Thyroid gland (tissue), 4 donors: ENCODE measurements at regions not wholly inside any gene's neighbourhood (a gene's known extent, or its start where the extent isn't known, plus 50 kb on each side); places are given as distances from the start of the nearest gene placed in this dataset.
"Not testable (repeated sequence)": the region's sequence is repeated elsewhere in the genome, so short reads cannot be mapped to it uniquely, and the experiment has no call there.

ENCODE experiments used
- DNase-seq, 2 donors: peaks; one replicate each; pipeline ENCODE4 v3.0.0-alpha.2; 2019
- H3K27ac ChIP-seq, 3 donors: fragments of 200-600 bp; sonication (generic); 1 replicate in 2 of 3; 2 replicates in 1 of 3; pipeline ENCODE4 v1.5.1; 2016 to 2019; ENCODE audit warnings: mild to moderate bottlenecking in 1 of 3, moderate library complexity in 1 of 3
- H3K27me3 ChIP-seq: fragments of 200-600 bp; sonication (generic); one replicate; pipeline ENCODE4 v1.5.1; 2019
- H3K36me3 ChIP-seq, 2 donors: fragments of 200-600 bp; sonication (generic); one replicate each; pipeline ENCODE4 v1.5.1; 2016 to 2019
- H3K4me1 ChIP-seq, 2 donors: fragments of 200-600 bp; sonication (generic); one replicate each; pipeline ENCODE4 v1.5.1; 2017 to 2019
- H3K4me3 ChIP-seq, 3 donors: fragments of 200-600 bp; sonication (generic); replicated peaks in 1 of 3; 1 replicate in 2 of 3; 2 replicates in 1 of 3; pipeline ENCODE4 v1.5.1; 2016; ENCODE audit warnings: mild to moderate bottlenecking in 1 of 3
- H3K9me3 ChIP-seq: fragments of 200-600 bp; sonication (generic); one replicate; pipeline ENCODE4 v1.5.1; 2017
- CTCF ChIP-seq, 6 experiments: fragments of 200-600 bp in 3 of 6; fragments of 450-650 bp in 3 of 6; sonication (generic) in 3 of 6; IDR thresholded peaks; one replicate each; pipeline ENCODE4 v1.5.1; 2016 to 2019; ENCODE audit warnings: antibody characterized with exemption in 6 of 6, mild to moderate bottlenecking in 2 of 6, inconsistent platforms in 1 of 6, moderate library complexity in 1 of 6
- POLR2A ChIP-seq, 2 donors: fragments of 450-650 bp; IDR thresholded peaks; one replicate each; pipeline ENCODE4 v1.6.1; 2017; ENCODE audit warnings: antibody characterized with exemption in 2 of 2, mild to moderate bottlenecking in 2 of 2, moderate library complexity in 1 of 2
- WGBS, 2 donors: methylation state at CpG; one replicate each; pipeline ENCODE4 v1.1.5; 2017; 5-methylcytosine and 5-hydroxymethylcytosine counted together
- intact Hi-C: fragments of 100-400 bp; cut with DNase I; formaldehyde crosslinking; loops from one replicate; pipeline ENCODE4 v1.15.1; 2023

- WGBS, 2 donors = 88 to 89% methylated on average over 15 of the region's 15 CpGs
- Histone ChIP-seq H3K4me1 (no peaks in the 10 kb centered on the region), H3K27ac (no peak overlapping the region), H3K27me3 (no peaks in the 10 kb centered on the region), H3K4me3 (no peak overlapping the region), H3K9me3 (no peaks in the 10 kb centered on the region), H3K36me3 (no peaks in the 10 kb centered on the region)
- DNase-seq = no peak
- intact Hi-C loops = no loop called here
- TF ChIP-seq POLR2A (IDR thresholded peaks at IDR 0.05) (no peak), CTCF (IDR thresholded peaks at IDR 0.05) (no peak)
Measured at GRCh38 chr1:229864686-229865230, 202.3 kb upstream of the GALNT2 start.

GRCh38 chr1:229865321-229865720 lies 201.7 kb upstream of the GALNT2 start:
- H3K36me3 ChIP-seq, DNase-seq, H3K9me3 ChIP-seq, intact Hi-C loops, H3K27me3 ChIP-seq, H3K4me3 ChIP-seq, H3K27ac ChIP-seq, H3K4me1 ChIP-seq: not testable (repeated sequence)
- 95 to 100% methylated on average over 14 to 15 of the region's 32 CpGs for WGBS, 2 donors

- H3K4me1 ChIP-seq = no peaks in the 10 kb centered on the region
- no peak overlapping the region for H3K27ac ChIP-seq
- no peaks in the 10 kb centered on the region for H3K36me3 ChIP-seq
- TF ChIP-seq CTCF (IDR thresholded peaks at IDR 0.05) = no peak
- TF ChIP-seq POLR2A (IDR thresholded peaks at IDR 0.05) = no peak
- intact Hi-C loops = no loop called here
- no peaks in the 10 kb centered on the region for H3K9me3 ChIP-seq
- no peak overlapping the region for H3K4me3 ChIP-seq
- WGBS, 2 donors = 93 to 96% methylated on average over 3 of the region's 3 CpGs
- no peak for DNase-seq
- no peaks in the 10 kb centered on the region for H3K27me3 ChIP-seq
Measured at GRCh38 chr1:229867726-229868125, 199.3 kb upstream of the GALNT2 start.

GRCh38 chr1:229869240-229869639 lies 197.8 kb upstream of the GALNT2 start:
- no peaks in the 10 kb centered on the region for H3K9me3 ChIP-seq
- intact Hi-C loops = no loop called here
- no peak overlapping the region for H3K4me3 ChIP-seq
- no peaks in the 10 kb centered on the region for H3K36me3 ChIP-seq
- no peak for DNase-seq
- no peak for TF ChIP-seq CTCF (IDR thresholded peaks at IDR 0.05)
- no peak for TF ChIP-seq POLR2A (IDR thresholded peaks at IDR 0.05)
- H3K27ac ChIP-seq = no peak overlapping the region
- no peaks in the 10 kb centered on the region for H3K4me1 ChIP-seq
- no peaks in the 10 kb centered on the region for H3K27me3 ChIP-seq
- WGBS, 2 donors = 56 to 67% methylated on average over 1 of the region's 1 CpG

- no peak overlapping the region for H3K4me3 ChIP-seq
- intact Hi-C loops = no loop called here
- no peaks in the 10 kb centered on the region for H3K36me3 ChIP-seq
- no peaks in the 10 kb centered on the region for H3K9me3 ChIP-seq
- H3K4me1 ChIP-seq = no peaks in the 10 kb centered on the region
- no peaks in the 10 kb centered on the region for H3K27me3 ChIP-seq
- WGBS, 2 donors = 72 to 78% methylated on average over 4 of the region's 4 CpGs
- TF ChIP-seq CTCF (IDR thresholded peaks at IDR 0.05) (no peak), POLR2A (IDR thresholded peaks at IDR 0.05) (no peak)
- H3K27ac ChIP-seq = no peak overlapping the region
- no peak for DNase-seq
Measured at GRCh38 chr1:229869687-229870086, 197.4 kb upstream of the GALNT2 start.

- Histone ChIP-seq H3K27ac (no peak overlapping the region), H3K4me3 (no peak overlapping the region), H3K36me3 (no peaks in the 10 kb centered on the region), H3K27me3 (no peaks in the 10 kb centered on the region), H3K9me3 (no peaks in the 10 kb centered on the region), H3K4me1 (no peaks in the 10 kb centered on the region)
- DNase-seq = no peak
- WGBS, 2 donors = 56 to 66% methylated on average over 2 of the region's 2 CpGs
- intact Hi-C loops = no loop called here
- no peak for TF ChIP-seq POLR2A (IDR thresholded peaks at IDR 0.05)
- TF ChIP-seq CTCF (IDR thresholded peaks at IDR 0.05) = no peak
Measured at GRCh38 chr1:229870381-229870780, 196.7 kb upstream of the GALNT2 start.
